ENCODE measurements at regions not wholly inside any gene's neighbourhood (a gene's known extent, or its start where the extent isn't known, plus 50 kb on each side); places are given as distances from the start of the nearest gene placed in this dataset.

GRCh38 chr2:149885946-149886345 lies 298.4 kb upstream of the MMADHC start:
- POLR2A ChIA-PET = no interaction called here
- no peak for TF ChIP-seq CTCF (IDR thresholded peaks at IDR 0.05)
- H3K4me3 ChIP-seq (ENCODE audit: low read length) = no peak overlapping the region
- ATAC-seq (ENCODE audit: poor library complexity) (no peak), DNase-seq (no peak)
- no peak overlapping the region for H3K27ac Mint-ChIP-seq
- no peaks in the 10 kb centered on the region for H3K9me3 Mint-ChIP-seq
- H3K27ac ChIP-seq (ENCODE audit: low read depth in 1 of 2, low read length in 2 of 2) = no peak overlapping the region
- intact Hi-C loops (cut with DNase I, micrococcal nuclease) = no loop called here
- no peaks in the 10 kb centered on the region for H3K27me3 ChIP-seq (ENCODE audit: control insufficient read depth in 1 of 2, insufficient read depth in 2 of 2, low read length in 2 of 2)
- no peaks in the 10 kb centered on the region for H3K4me1 Mint-ChIP-seq (ENCODE audit: low read depth)
- no peaks in the 10 kb centered on the region for H3K4me1 ChIP-seq (ENCODE audit: insufficient read depth, low read length)
- H3K27me3 Mint-ChIP-seq = no peaks in the 10 kb centered on the region
- H3K36me3 Mint-ChIP-seq (ENCODE audit: low read depth) = no peaks in the 10 kb centered on the region
- H3K4me3 Mint-ChIP-seq = no peak overlapping the region
- no peaks in the 10 kb centered on the region for H3K36me3 ChIP-seq (ENCODE audit: insufficient read depth, low read length)
- CTCF ChIA-PET = no interaction called here
- H3K9me3 ChIP-seq (ENCODE audit: control insufficient read depth in 1 of 2, insufficient read depth in 1 of 2, low read length in 2 of 2) = no peaks in the 10 kb centered on the region

GRCh38 chr2:149885468-149885867 lies 297.9 kb upstream of the MMADHC start:
- ChIA-PET CTCF (no interaction called here), POLR2A (no interaction called here)
- H3K27me3 Mint-ChIP-seq = no peaks in the 10 kb centered on the region
- H3K36me3 Mint-ChIP-seq (ENCODE audit: low read depth) = no peaks in the 10 kb centered on the region
- Histone ChIP-seq H3K36me3 (ENCODE audit: insufficient read depth, low read length) (no peaks in the 10 kb centered on the region), H3K4me1 (ENCODE audit: insufficient read depth, low read length) (no peaks in the 10 kb centered on the region), H3K27ac (ENCODE audit: low read depth in 1 of 2, low read length in 2 of 2) (no peak overlapping the region), H3K4me3 (ENCODE audit: low read length) (no peak overlapping the region), H3K9me3 (ENCODE audit: control insufficient read depth in 1 of 2, insufficient read depth in 1 of 2, low read length in 2 of 2) (no peaks in the 10 kb centered on the region), H3K27me3 (ENCODE audit: control insufficient read depth in 1 of 2, insufficient read depth in 2 of 2, low read length in 2 of 2) (no peaks in the 10 kb centered on the region)
- ATAC-seq (ENCODE audit: poor library complexity) = no peak
- no peak overlapping the region for H3K4me3 Mint-ChIP-seq
- no peak overlapping the region for H3K27ac Mint-ChIP-seq
- DNase-seq = no peak
- no peaks in the 10 kb centered on the region for H3K9me3 Mint-ChIP-seq
- intact Hi-C loops (cut with DNase I, micrococcal nuclease) = no loop called here
- H3K4me1 Mint-ChIP-seq (ENCODE audit: low read depth) = no peaks in the 10 kb centered on the region
- TF ChIP-seq CTCF (IDR thresholded peaks at IDR 0.05) = no peak

GRCh38 chr2:149884871-149885270 lies 297.3 kb upstream of the MMADHC start:
- Mint-ChIP-seq H3K27ac (no peak overlapping the region), H3K27me3 (no peaks in the 10 kb centered on the region), H3K36me3 (ENCODE audit: low read depth) (no peaks in the 10 kb centered on the region), H3K9me3 (no peaks in the 10 kb centered on the region), H3K4me1 (ENCODE audit: low read depth) (no peaks in the 10 kb centered on the region), H3K4me3 (no peak overlapping the region)
- H3K4me1 ChIP-seq (ENCODE audit: insufficient read depth, low read length) = no peaks in the 10 kb centered on the region
- H3K27ac ChIP-seq (ENCODE audit: low read depth in 1 of 2, low read length in 2 of 2) = no peak overlapping the region
- no peaks in the 10 kb centered on the region for H3K36me3 ChIP-seq (ENCODE audit: insufficient read depth, low read length)
- H3K9me3 ChIP-seq (ENCODE audit: control insufficient read depth in 1 of 2, insufficient read depth in 1 of 2, low read length in 2 of 2) = no peaks in the 10 kb centered on the region
- ChIA-PET CTCF (no interaction called here), POLR2A (no interaction called here)
- no peaks in the 10 kb centered on the region for H3K27me3 ChIP-seq (ENCODE audit: control insufficient read depth in 1 of 2, insufficient read depth in 2 of 2, low read length in 2 of 2)
- ATAC-seq (ENCODE audit: poor library complexity) (no peak), DNase-seq (no peak)
- no peak overlapping the region for H3K4me3 ChIP-seq (ENCODE audit: low read length)
- intact Hi-C loops (cut with DNase I, micrococcal nuclease) = no loop called here
- TF ChIP-seq CTCF (IDR thresholded peaks at IDR 0.05) = no peak

Measured in CD4-positive, alpha-beta T cell (primary cell).